Stimulated activated CD4-positive, alpha-beta T cell treated with anti-CD3 and anti-CD28 coated beads, Interleukin-12 subunit alpha, Interleukin-12 subunit beta, amount 100 ng/mL, for 24 hours (primary cell): ENCODE measurements at regions not wholly inside any gene's neighbourhood (a gene's known extent, or its start where the extent isn't known, plus 50 kb on each side); places are given as distances from the start of the nearest gene placed in this dataset.

Experiments
- DNase-seq, 2 experiments: peaks; one replicate each; pipeline ENCODE4 v3.0.0-alpha.2; 2020; ENCODE audit warnings: low read depth in 2 of 2

- no peak for DNase-seq
Observed at GRCh38 chr18:42268186-42268725, 313.2 kb downstream of the PIK3C3 start.

- DNase-seq, result no peak
Observed at GRCh38 chr18:42268798-42269197, 313.8 kb downstream of the PIK3C3 start.

GRCh38 chr18:42271647-42272414 lies 316.8 kb downstream of the PIK3C3 start:
- no peak for DNase-seq

- DNase-seq, result no peak
Observed at GRCh38 chr18:42274488-42275137, 319.6 kb downstream of the PIK3C3 start.

- no peak for DNase-seq
Observed at GRCh38 chr18:42275138-42275535, 320.1 kb downstream of the PIK3C3 start.

- DNase-seq, result no peak
Observed at GRCh38 chr18:42275949-42276730, 321.1 kb downstream of the PIK3C3 start.

- no peak for DNase-seq
Observed at GRCh38 chr18:42281124-42281523, 326.1 kb downstream of the PIK3C3 start.

- DNase-seq, result no peak
Observed at GRCh38 chr18:42281851-42282250, 326.8 kb downstream of the PIK3C3 start.

GRCh38 chr18:42287047-42287446 lies 332.0 kb downstream of the PIK3C3 start:
- no peak for DNase-seq

GRCh38 chr18:42288129-42288528 lies 333.1 kb downstream of the PIK3C3 start:
- DNase-seq, result no peak

- DNase-seq, result no peak
Observed at GRCh38 chr18:42289526-42289925, 334.5 kb downstream of the PIK3C3 start.

GRCh38 chr18:42290318-42291307 lies 335.6 kb downstream of the PIK3C3 start:
- DNase-seq, result no peak

GRCh38 chr18:42292654-42293053 lies 337.6 kb downstream of the PIK3C3 start:
- no peak for DNase-seq

GRCh38 chr18:42296192-42296591 lies 341.2 kb downstream of the PIK3C3 start:
- DNase-seq, result no peak

GRCh38 chr18:42296723-42297122 lies 341.7 kb downstream of the PIK3C3 start:
- DNase-seq, result no peak

GRCh38 chr18:42298759-42299675 lies 344.0 kb downstream of the PIK3C3 start:
- peak; percentile 35 to 40 for DNase-seq

- no peak for DNase-seq
Observed at GRCh38 chr18:42305869-42306593, 351.0 kb downstream of the PIK3C3 start.

- DNase-seq, result no peak
Observed at GRCh38 chr18:42306594-42306980, 351.6 kb downstream of the PIK3C3 start.

- DNase-seq, result no peak
Observed at GRCh38 chr18:42310956-42311355, 355.9 kb downstream of the PIK3C3 start.
